K562 (cell line): ENCODE measurements at regions not wholly inside any gene's neighbourhood (a gene's known extent, or its start where the extent isn't known, plus 50 kb on each side); places are given as distances from the start of the nearest gene placed in this dataset.

Source experiments
- NR2C2 ChIP-seq, 2 experiments: fragments of 200-800 bp in 1 of 2; sonication (Bioruptor generic) in 1 of 2; sonication (generic) in 1 of 2; formaldehyde crosslinking in 1 of 2; IDR thresholded peaks; 2 replicates each; pipeline versions ENCODE4 v1.6.1 to v1.8.0; 2016 to 2022; ENCODE audit warnings: mild to moderate bottlenecking in 1 of 2, missing compliant biosample characterization in 1 of 2, missing genetic modification characterization in 1 of 2, missing genetic modification reagents in 1 of 2
- RFX5 ChIP-seq: IDR thresholded peaks from 2 replicates; pipeline ENCODE4 v1.6.1; 2011; ENCODE audit warnings: low read depth, mild to moderate bottlenecking, improper control_type of control experiment, low read length
- ZFP36 ChIP-seq: fragments of 150-350 bp; IDR thresholded peaks from 2 replicates; pipeline ENCODE4 v1.6.1; 2018; ENCODE audit warnings: low read length, low read depth; ENCODE audit not compliant: partially characterized antibody
- ZNF3 ChIP-seq: fragments of 250-450 bp; sonication (Bioruptor Pico); IDR thresholded peaks from 2 replicates; pipeline ENCODE4 v1.5.0; 2021; ENCODE audit warnings: mild to moderate bottlenecking, moderate library complexity
- TF ChIP-seq, protein P1 (sequence below), 2 experiments: IDR thresholded peaks in 1 of 2; conservative IDR thresholded peaks in 1 of 2; 2 replicates each; pipeline ENCODE4 v1.6.1; 2016; ENCODE audit warnings: low read depth in 2 of 2, mild to moderate bottlenecking in 1 of 2, missing compliant biosample characterization in 1 of 2, missing genetic modification characterization in 1 of 2, moderate library complexity in 1 of 2
- TF ChIP-seq, protein P2 (sequence below): fragments of 450-650 bp; IDR thresholded peaks from 2 replicates; pipeline ENCODE4 v1.7.0; 2016; ENCODE audit warnings: borderline replicate concordance

DNA sequence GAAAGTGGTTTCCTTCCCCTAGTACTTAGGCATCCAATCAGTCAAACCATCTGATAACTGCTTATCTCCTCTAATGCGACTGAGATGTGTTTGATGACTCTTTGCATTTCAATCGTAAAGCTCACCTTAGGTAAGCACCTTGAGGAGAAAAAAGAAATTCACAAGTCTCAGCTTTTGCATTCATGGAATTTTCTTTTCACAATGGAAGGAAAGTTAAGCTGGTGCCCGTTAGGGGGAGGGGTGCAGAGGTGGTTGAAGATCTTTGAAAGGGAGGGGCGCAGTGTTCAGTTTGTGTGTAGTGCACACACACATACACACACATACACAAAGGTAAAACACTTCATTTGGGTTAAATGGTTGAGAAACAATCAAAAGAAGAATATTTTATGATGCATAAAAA, 87.1 kb upstream of the SALL4 start (continued):
- TF ChIP-seq ZNF3 (CRISPR knock-in tag) (no peak), RFX5 (no peak), ZFP36 (no peak), NR2C2 (CRISPR knock-in tag; IDR thresholded peaks at IDR 0.05) (no peak), NR2C2 (tag; IDR thresholded peaks at IDR 0.05) (no peak)
- TF ChIP-seq, protein P1, sequence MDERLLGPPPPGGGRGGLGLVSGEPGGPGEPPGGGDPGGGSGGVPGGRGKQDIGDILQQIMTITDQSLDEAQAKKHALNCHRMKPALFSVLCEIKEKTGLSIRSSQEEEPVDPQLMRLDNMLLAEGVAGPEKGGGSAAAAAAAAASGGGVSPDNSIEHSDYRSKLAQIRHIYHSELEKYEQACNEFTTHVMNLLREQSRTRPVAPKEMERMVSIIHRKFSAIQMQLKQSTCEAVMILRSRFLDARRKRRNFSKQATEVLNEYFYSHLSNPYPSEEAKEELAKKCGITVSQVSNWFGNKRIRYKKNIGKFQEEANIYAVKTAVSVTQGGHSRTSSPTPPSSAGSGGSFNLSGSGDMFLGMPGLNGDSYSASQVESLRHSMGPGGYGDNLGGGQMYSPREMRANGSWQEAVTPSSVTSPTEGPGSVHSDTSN (CRISPR knock-in tag; IDR thresholded peaks at IDR 0.05; ENCODE audit: low read depth): no peak
- TF ChIP-seq, protein P1 (tag; conservative IDR thresholded peaks at IDR 0.05; ENCODE audit: low read depth): no peak
- TF ChIP-seq, protein P2, sequence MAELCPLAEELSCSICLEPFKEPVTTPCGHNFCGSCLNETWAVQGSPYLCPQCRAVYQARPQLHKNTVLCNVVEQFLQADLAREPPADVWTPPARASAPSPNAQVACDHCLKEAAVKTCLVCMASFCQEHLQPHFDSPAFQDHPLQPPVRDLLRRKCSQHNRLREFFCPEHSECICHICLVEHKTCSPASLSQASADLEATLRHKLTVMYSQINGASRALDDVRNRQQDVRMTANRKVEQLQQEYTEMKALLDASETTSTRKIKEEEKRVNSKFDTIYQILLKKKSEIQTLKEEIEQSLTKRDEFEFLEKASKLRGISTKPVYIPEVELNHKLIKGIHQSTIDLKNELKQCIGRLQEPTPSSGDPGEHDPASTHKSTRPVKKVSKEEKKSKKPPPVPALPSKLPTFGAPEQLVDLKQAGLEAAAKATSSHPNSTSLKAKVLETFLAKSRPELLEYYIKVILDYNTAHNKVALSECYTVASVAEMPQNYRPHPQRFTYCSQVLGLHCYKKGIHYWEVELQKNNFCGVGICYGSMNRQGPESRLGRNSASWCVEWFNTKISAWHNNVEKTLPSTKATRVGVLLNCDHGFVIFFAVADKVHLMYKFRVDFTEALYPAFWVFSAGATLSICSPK: no peak
